ENCODE measurements at regions not wholly inside any gene's neighbourhood (a gene's known extent, or its start where the extent isn't known, plus 50 kb on each side); places are given as distances from the start of the nearest gene placed in this dataset.

DNA sequence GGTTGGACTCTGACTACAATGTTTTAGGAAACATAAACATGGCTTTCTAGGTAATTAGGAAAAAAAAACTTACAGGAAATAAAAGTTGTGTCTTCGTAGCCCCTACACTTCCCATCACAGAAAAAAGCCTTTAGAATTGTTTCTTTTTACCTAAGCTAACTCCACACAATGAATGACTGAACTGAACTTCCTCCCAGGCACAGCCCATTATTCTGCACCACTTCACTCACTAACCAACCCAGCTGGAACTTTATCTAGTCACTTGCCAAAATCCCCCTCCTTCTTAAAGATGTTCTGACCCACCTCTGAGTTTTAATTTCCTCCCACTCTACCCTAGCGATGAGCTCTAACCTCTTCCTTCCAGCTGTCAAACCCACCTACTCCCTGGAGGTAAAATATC, 91.7 kb upstream of the MEOX2 start:
- Histone ChIP-seq H3K4me3 (ENCODE audit: insufficient read depth in 1 of 2, low read depth in 1 of 2, low read length in 2 of 2) (no peak overlapping the region), H3K18ac (ENCODE audit: low read depth in 1 of 2, low read length in 2 of 2) (no peak overlapping the region), H3K9ac (ENCODE audit: low read length) (no peak overlapping the region), H2BK120ac (ENCODE audit: low read depth, low read length) (no peak overlapping the region), H3K79me1 (replicated peaks; ENCODE audit: low read length, poor library complexity, severe bottlenecking) (no peaks in the 10 kb centered on the region), H3K4me2 (ENCODE audit: low read length, poor library complexity, severe bottlenecking) (no peak overlapping the region), H3K4me1 (ENCODE audit: control insufficient read depth, insufficient read depth, low read depth, low read length) (no peaks in the 10 kb centered on the region), H4K8ac (ENCODE audit: low read length) (no peak overlapping the region), H2BK15ac (ENCODE audit: low read depth, poor library complexity, severe bottlenecking) (no peak overlapping the region), H3K27me3 (ENCODE audit: control insufficient read depth in 1 of 2, insufficient read depth in 1 of 2, low read length in 2 of 2) (no peaks in the 10 kb centered on the region), H3K23ac (ENCODE audit: low read length in 2 of 2) (no peak overlapping the region), H3K14ac (ENCODE audit: low read length in 2 of 2) (no peak overlapping the region), H3K4ac (ENCODE audit: low read depth in 1 of 2, low read length in 2 of 2) (no peak overlapping the region), H2BK5ac (ENCODE audit: low read depth, low read length, poor library complexity, severe bottlenecking) (no peak overlapping the region), H3K9me3 (ENCODE audit: control insufficient read depth, low read length) (no peaks in the 10 kb centered on the region), H3K36me3 (ENCODE audit: control insufficient read depth in 1 of 2, insufficient read depth in 2 of 2, low read depth in 1 of 2, low read length in 2 of 2) (no peaks in the 10 kb centered on the region), H2AFZ (ENCODE audit: low read depth, low read length) (no peak overlapping the region), H3K27ac (ENCODE audit: low read length, poor library complexity, severe bottlenecking) (no peak overlapping the region), H2BK12ac (ENCODE audit: low read length in 2 of 2) (no peak overlapping the region), H2AK5ac (ENCODE audit: low read length, severe bottlenecking) (no peak overlapping the region), H4K91ac (ENCODE audit: low read length) (no peak overlapping the region)
- no peak for DNase-seq
- 53% methylated on average over 2 of the region's 2 CpGs for WGBS

- H3K23ac ChIP-seq (ENCODE audit: low read length in 2 of 2): no peak overlapping the region
- no peaks in the 10 kb centered on the region for H3K4me1 ChIP-seq (ENCODE audit: control insufficient read depth, insufficient read depth, low read depth, low read length)
- no peak overlapping the region for H2BK15ac ChIP-seq (ENCODE audit: low read depth, poor library complexity, severe bottlenecking)
- H2BK5ac ChIP-seq (ENCODE audit: low read depth, low read length, poor library complexity, severe bottlenecking): no peak overlapping the region
- H3K14ac ChIP-seq (ENCODE audit: low read length in 2 of 2): no peak overlapping the region
- no peak overlapping the region for H2BK120ac ChIP-seq (ENCODE audit: low read depth, low read length)
- H3K9ac ChIP-seq (ENCODE audit: low read length): no peak overlapping the region
- no peaks in the 10 kb centered on the region for H3K27me3 ChIP-seq (ENCODE audit: control insufficient read depth in 1 of 2, insufficient read depth in 1 of 2, low read length in 2 of 2)
- no peak overlapping the region for H2AFZ ChIP-seq (ENCODE audit: low read depth, low read length)
- DNase-seq: no peak
- H4K8ac ChIP-seq (ENCODE audit: low read length): no peak overlapping the region
- H2AK5ac ChIP-seq (ENCODE audit: low read length, severe bottlenecking): no peak overlapping the region
- H3K4me3 ChIP-seq (ENCODE audit: insufficient read depth in 1 of 2, low read depth in 1 of 2, low read length in 2 of 2): no peak overlapping the region
- H4K91ac ChIP-seq (ENCODE audit: low read length): no peak overlapping the region
- H3K9me3 ChIP-seq (ENCODE audit: control insufficient read depth, low read length): no peaks in the 10 kb centered on the region
- no peak overlapping the region for H3K4ac ChIP-seq (ENCODE audit: low read depth in 1 of 2, low read length in 2 of 2)
- no peak overlapping the region for H3K4me2 ChIP-seq (ENCODE audit: low read length, poor library complexity, severe bottlenecking)
- no peak overlapping the region for H3K27ac ChIP-seq (ENCODE audit: low read length, poor library complexity, severe bottlenecking)
- H3K36me3 ChIP-seq (ENCODE audit: control insufficient read depth in 1 of 2, insufficient read depth in 2 of 2, low read depth in 1 of 2, low read length in 2 of 2): no peaks in the 10 kb centered on the region
- no peaks in the 10 kb centered on the region for H3K79me1 ChIP-seq (replicated peaks; ENCODE audit: low read length, poor library complexity, severe bottlenecking)
- H3K18ac ChIP-seq (ENCODE audit: low read depth in 1 of 2, low read length in 2 of 2): no peak overlapping the region
- WGBS: 78% methylated on average over 5 of the region's 5 CpGs
- no peak overlapping the region for H2BK12ac ChIP-seq (ENCODE audit: low read length in 2 of 2)
Measured at GRCh38 chr7:15765753-15766152, 79.3 kb upstream of the MEOX2 start.

DNA sequence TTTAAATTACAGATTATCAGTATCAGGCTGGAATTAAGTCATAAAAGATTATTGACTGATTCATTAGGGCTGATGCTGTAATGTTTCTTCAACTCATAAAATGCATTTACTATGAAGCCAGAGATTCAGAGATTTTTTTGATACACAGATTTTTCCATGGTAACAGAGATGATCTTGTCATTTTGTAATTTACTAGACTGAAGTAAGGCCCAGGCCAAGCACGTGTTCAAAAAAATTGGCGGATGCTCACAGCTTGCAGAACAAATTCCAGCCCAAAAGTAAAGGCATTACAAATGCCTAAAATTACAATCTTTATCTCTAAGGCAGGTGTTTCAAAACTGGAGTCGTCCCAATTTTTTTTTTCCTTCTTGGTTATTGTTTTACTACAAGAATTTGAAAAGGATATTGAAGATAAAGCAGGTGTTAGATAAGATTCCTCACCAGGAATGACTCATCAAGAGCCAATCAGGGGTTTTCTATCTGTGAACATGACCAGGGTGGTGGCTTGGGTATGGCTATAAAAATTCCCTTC, 78.4 kb upstream of the MEOX2 start:
- H3K27me3 ChIP-seq (ENCODE audit: control insufficient read depth in 1 of 2, insufficient read depth in 1 of 2, low read length in 2 of 2): no peaks in the 10 kb centered on the region
- H2BK12ac ChIP-seq (ENCODE audit: low read length in 2 of 2): no peak overlapping the region
- H3K4me2 ChIP-seq (ENCODE audit: low read length, poor library complexity, severe bottlenecking): no peak overlapping the region
- H3K27ac ChIP-seq (ENCODE audit: low read length, poor library complexity, severe bottlenecking): no peak overlapping the region
- H4K91ac ChIP-seq (ENCODE audit: low read length): no peak overlapping the region
- no peak overlapping the region for H3K9ac ChIP-seq (ENCODE audit: low read length)
- H3K36me3 ChIP-seq (ENCODE audit: control insufficient read depth in 1 of 2, insufficient read depth in 2 of 2, low read depth in 1 of 2, low read length in 2 of 2): no peaks in the 10 kb centered on the region
- H2BK5ac ChIP-seq (ENCODE audit: low read depth, low read length, poor library complexity, severe bottlenecking): no peak overlapping the region
- no peak overlapping the region for H2AK5ac ChIP-seq (ENCODE audit: low read length, severe bottlenecking)
- no peak overlapping the region for H4K8ac ChIP-seq (ENCODE audit: low read length)
- no peaks in the 10 kb centered on the region for H3K79me1 ChIP-seq (replicated peaks; ENCODE audit: low read length, poor library complexity, severe bottlenecking)
- no peak overlapping the region for H2BK120ac ChIP-seq (ENCODE audit: low read depth, low read length)
- no peak overlapping the region for H3K18ac ChIP-seq (ENCODE audit: low read depth in 1 of 2, low read length in 2 of 2)
- no peak for DNase-seq
- no peak overlapping the region for H3K14ac ChIP-seq (ENCODE audit: low read length in 2 of 2)
- no peak overlapping the region for H2AFZ ChIP-seq (ENCODE audit: low read depth, low read length)
- H3K4me1 ChIP-seq (ENCODE audit: control insufficient read depth, insufficient read depth, low read depth, low read length): no peaks in the 10 kb centered on the region
- WGBS: 100% methylated on average over 2 of the region's 3 CpGs
- no peaks in the 10 kb centered on the region for H3K9me3 ChIP-seq (ENCODE audit: control insufficient read depth, low read length)
- H3K4ac ChIP-seq (ENCODE audit: low read depth in 1 of 2, low read length in 2 of 2): no peak overlapping the region
- no peak overlapping the region for H3K4me3 ChIP-seq (ENCODE audit: insufficient read depth in 1 of 2, low read depth in 1 of 2, low read length in 2 of 2)
- no peak overlapping the region for H2BK15ac ChIP-seq (ENCODE audit: low read depth, poor library complexity, severe bottlenecking)
- H3K23ac ChIP-seq (ENCODE audit: low read length in 2 of 2): no peak overlapping the region

DNA sequence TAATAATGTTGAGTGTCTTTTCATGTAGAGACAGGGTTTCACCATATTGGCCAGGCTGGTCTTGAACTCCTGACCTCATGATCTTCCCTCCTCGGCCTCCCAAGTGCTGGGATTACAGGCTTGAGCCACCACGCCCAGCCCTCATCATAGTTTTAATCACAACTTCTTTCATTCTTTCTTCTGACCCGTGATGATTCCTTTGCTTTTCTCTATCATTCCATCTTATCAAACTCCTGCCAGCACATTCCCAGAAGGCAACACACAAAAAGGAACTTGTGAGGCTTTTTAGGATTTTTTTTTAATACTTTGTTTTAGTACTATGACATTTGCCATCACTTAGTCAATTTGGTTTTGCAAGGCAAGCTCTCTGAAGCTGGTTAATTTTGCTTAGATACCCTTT, 77.5 kb upstream of the MEOX2 start:
- no peak overlapping the region for H3K9ac ChIP-seq (ENCODE audit: low read length)
- H3K9me3 ChIP-seq (ENCODE audit: control insufficient read depth, low read length): no peaks in the 10 kb centered on the region
- no peak overlapping the region for H2BK5ac ChIP-seq (ENCODE audit: low read depth, low read length, poor library complexity, severe bottlenecking)
- no peak overlapping the region for H4K91ac ChIP-seq (ENCODE audit: low read length)
- no peak overlapping the region for H2AK5ac ChIP-seq (ENCODE audit: low read length, severe bottlenecking)
- H3K4me1 ChIP-seq (ENCODE audit: control insufficient read depth, insufficient read depth, low read depth, low read length): no peaks in the 10 kb centered on the region
- no peak overlapping the region for H2BK12ac ChIP-seq (ENCODE audit: low read length in 2 of 2)
- no peak overlapping the region for H3K4me3 ChIP-seq (ENCODE audit: insufficient read depth in 1 of 2, low read depth in 1 of 2, low read length in 2 of 2)
- H3K4me2 ChIP-seq (ENCODE audit: low read length, poor library complexity, severe bottlenecking): no peak overlapping the region
- no peak overlapping the region for H4K8ac ChIP-seq (ENCODE audit: low read length)
- no peak overlapping the region for H3K4ac ChIP-seq (ENCODE audit: low read depth in 1 of 2, low read length in 2 of 2)
- no peak overlapping the region for H3K23ac ChIP-seq (ENCODE audit: low read length in 2 of 2)
- no peaks in the 10 kb centered on the region for H3K27me3 ChIP-seq (ENCODE audit: control insufficient read depth in 1 of 2, insufficient read depth in 1 of 2, low read length in 2 of 2)
- H2AFZ ChIP-seq (ENCODE audit: low read depth, low read length): no peak overlapping the region
- no peak overlapping the region for H2BK15ac ChIP-seq (ENCODE audit: low read depth, poor library complexity, severe bottlenecking)
- no peak overlapping the region for H3K14ac ChIP-seq (ENCODE audit: low read length in 2 of 2)
- no peaks in the 10 kb centered on the region for H3K79me1 ChIP-seq (replicated peaks; ENCODE audit: low read length, poor library complexity, severe bottlenecking)
- no peaks in the 10 kb centered on the region for H3K36me3 ChIP-seq (ENCODE audit: control insufficient read depth in 1 of 2, insufficient read depth in 2 of 2, low read depth in 1 of 2, low read length in 2 of 2)
- no peak overlapping the region for H2BK120ac ChIP-seq (ENCODE audit: low read depth, low read length)
- H3K27ac ChIP-seq (ENCODE audit: low read length, poor library complexity, severe bottlenecking): no peak overlapping the region
- 85% methylated on average over 2 of the region's 3 CpGs for WGBS
- no peak overlapping the region for H3K18ac ChIP-seq (ENCODE audit: low read depth in 1 of 2, low read length in 2 of 2)
- no peak for DNase-seq

Measured in mesenchymal stem cell (in vitro differentiated cells and primary cell).